IMR-90 (cell line): ENCODE measurements at regions not wholly inside any gene's neighbourhood (a gene's known extent, or its start where the extent isn't known, plus 50 kb on each side); places are given as distances from the start of the nearest gene placed in this dataset.

Experiments used
- ATAC-seq: fragments of 200-7000 bp; cut with Tn5 transposase; 2 replicates; pipeline ENCODE4 v1.9.1; 2020; ENCODE audit warnings: low read depth, mild to moderate bottlenecking, moderate library complexity
- BruUV-seq: library from RNA; stranded (reverse); fragments of 400-500 nt; replicated peaks from 2 replicates; lab custom pipeline; 2021; lab: Mats Ljungman, UMichigan
- CTCF ChIA-PET: fragments of 300-600 bp; formaldehyde crosslinking; extraction: SDS; loops from one replicate; lab custom pipeline; 2021; ENCODE audit warnings: antibody characterized with exemption; lab: Yijun Ruan, JAX
- POLR2A ChIA-PET: fragments of 300-600 bp; sonication (Branson Sonifier 250); formaldehyde crosslinking; loops from one replicate; lab custom pipeline; 2022; ENCODE audit warnings: antibody characterized with exemption; ENCODE audit not compliant: unreplicated experiment; lab: Charles Lee
- DNase-seq: peaks from one replicate; pipeline ENCODE4 v3.0.0; 2013
- H2AFZ ChIP-seq: replicated peaks from 2 replicates; pipeline ENCODE3; 2013; ENCODE audit warnings: low read length, mild to moderate bottlenecking; ENCODE audit not compliant: poor library complexity
- H2AK5ac ChIP-seq: 2 replicates; pipeline ENCODE4 v1.6.1; 2013; ENCODE audit warnings: low read depth, low read length, inconsistent platforms
- H2AK9ac ChIP-seq: replicated peaks from 2 replicates; pipeline ENCODE3; 2013; ENCODE audit warnings: mild to moderate bottlenecking, low read depth, low read length, moderate library complexity; ENCODE audit not compliant: poor library complexity
- H2BK120ac ChIP-seq: 2 replicates; pipeline ENCODE4 v1.6.1; 2013; ENCODE audit warnings: low read depth, low read length, inconsistent platforms
- H2BK15ac ChIP-seq: 3 replicates; pipeline ENCODE4 v1.6.1; 2013; ENCODE audit warnings: low read depth, low read length, inconsistent platforms
- H2BK20ac ChIP-seq: 2 replicates; pipeline ENCODE4 v1.6.1; 2013; ENCODE audit warnings: low read depth, mild to moderate bottlenecking, inconsistent platforms, low read length, moderate library complexity
- H2BK5ac ChIP-seq: 2 replicates; pipeline ENCODE4 v1.6.1; 2013; ENCODE audit warnings: mild to moderate bottlenecking, low read depth, low read length, inconsistent platforms; ENCODE audit not compliant: poor library complexity, severe bottlenecking
- H3K14ac ChIP-seq: replicated peaks from 2 replicates; pipeline ENCODE4 v1.6.1; 2013; ENCODE audit warnings: low read depth, low read length, inconsistent platforms
- H3K18ac ChIP-seq: 2 replicates; pipeline ENCODE4 v1.6.1; 2013; ENCODE audit warnings: low read depth, low read length, control low read depth
- H3K23ac ChIP-seq: 2 replicates; pipeline ENCODE4 v1.6.1; 2013; ENCODE audit warnings: low read depth, low read length, inconsistent platforms
- H3K27ac ChIP-seq: 2 replicates; pipeline ENCODE4 v1.5.1; 2013; ENCODE audit warnings: mild to moderate bottlenecking, control low read depth, low read length; ENCODE audit not compliant: insufficient read depth
- H3K27me3 ChIP-seq: 2 replicates; pipeline ENCODE4 v1.6.1; 2013; ENCODE audit warnings: low read length; ENCODE audit not compliant: control insufficient read depth, insufficient read depth
- H3K36me3 ChIP-seq: 2 replicates; pipeline ENCODE4 v1.6.1; 2013; ENCODE audit warnings: low read length, mixed read lengths; ENCODE audit not compliant: control insufficient read depth, insufficient read depth
- H3K4ac ChIP-seq: 2 replicates; pipeline ENCODE4 v1.6.1; 2013; ENCODE audit warnings: low read depth, low read length, inconsistent platforms
- H3K4me1 ChIP-seq: 2 replicates; pipeline ENCODE4 v1.6.1; 2013; ENCODE audit warnings: low read length, mixed read lengths; ENCODE audit not compliant: control insufficient read depth, insufficient read depth
- H3K4me2 ChIP-seq: 2 replicates; pipeline ENCODE4 v1.6.1; 2013; ENCODE audit warnings: low read depth, mild to moderate bottlenecking, control low read depth, low read length, moderate library complexity
- H3K4me3 ChIP-seq: 2 replicates; pipeline ENCODE4 v1.5.1; 2013; ENCODE audit warnings: low read depth, mild to moderate bottlenecking, control low read depth, low read length, moderate library complexity; ENCODE audit not compliant: insufficient read depth
- H3K56ac ChIP-seq: 2 replicates; pipeline ENCODE4 v1.6.1; 2013; ENCODE audit warnings: low read length, inconsistent platforms; ENCODE audit not compliant: insufficient read depth; ENCODE audit errors: extremely low read depth
- H3K79me1 ChIP-seq, 2 experiments: 2 replicates each; pipeline ENCODE4 v1.6.1; 2013; ENCODE audit warnings: low read length in 2 of 2, inconsistent platforms in 1 of 2, low read depth in 1 of 2
- H3K9ac ChIP-seq: 2 replicates; pipeline ENCODE4 v1.6.1; 2013; ENCODE audit warnings: low read depth, low read length, control low read depth
- H3K9me1 ChIP-seq: 2 replicates; pipeline ENCODE4 v1.6.1; 2013; ENCODE audit warnings: low read length, inconsistent platforms; ENCODE audit not compliant: insufficient read depth
- H3K9me3 ChIP-seq: 2 replicates; pipeline ENCODE4 v1.6.1; 2013; ENCODE audit warnings: low read length; ENCODE audit not compliant: control insufficient read depth, insufficient read depth
- H4K20me1 ChIP-seq: 2 replicates; pipeline ENCODE4 v1.6.1; 2013; ENCODE audit warnings: low read length, inconsistent platforms; ENCODE audit not compliant: insufficient read depth
- H4K5ac ChIP-seq: 2 replicates; pipeline ENCODE4 v1.6.1; 2013; ENCODE audit warnings: mild to moderate bottlenecking, low read depth, low read length, control low read depth
- H4K8ac ChIP-seq, 2 experiments: 2 replicates each; pipeline ENCODE4 v1.6.1; 2013; ENCODE audit warnings: low read depth in 2 of 2, low read length in 2 of 2, control low read depth in 1 of 2, inconsistent platforms in 1 of 2
- H4K91ac ChIP-seq: 2 replicates; pipeline ENCODE4 v1.6.1; 2013; ENCODE audit warnings: low read depth, low read length, inconsistent platforms; ENCODE audit not compliant: insufficient read depth
- BHLHE40 ChIP-seq: fragments of 150-350 bp; IDR thresholded peaks from 2 replicates; pipeline ENCODE4 v1.6.1; 2016; ENCODE audit warnings: mild to moderate bottlenecking, low read depth, low read length
- NFE2L2 ChIP-seq: fragments of 150-350 bp; IDR thresholded peaks from 2 replicates; pipeline ENCODE4 v1.6.1; 2016; ENCODE audit warnings: low read depth, mild to moderate bottlenecking, low read length
- dilution Hi-C: fragments of 300-500 bp; cut with HindIII; formaldehyde crosslinking; loops from one replicate; pipeline ENCODE4 v1.14.3; 2018; ENCODE audit warnings: low sequenced_read_pairs; ENCODE audit not compliant: unreplicated experiment
- in situ Hi-C: fragments of 300-500 bp; cut with MboI; formaldehyde crosslinking; loops from 3 replicates; pipeline ENCODE4 v1.14.3; 2019; ENCODE audit warnings: low sequenced_read_pairs, inconsistent platforms, mixed read lengths
- intact Hi-C: fragments of 100-400 bp; cut with micrococcal nuclease; formaldehyde crosslinking; loops from 2 replicates; pipeline ENCODE4 v1.10.0; 2022

DNA sequence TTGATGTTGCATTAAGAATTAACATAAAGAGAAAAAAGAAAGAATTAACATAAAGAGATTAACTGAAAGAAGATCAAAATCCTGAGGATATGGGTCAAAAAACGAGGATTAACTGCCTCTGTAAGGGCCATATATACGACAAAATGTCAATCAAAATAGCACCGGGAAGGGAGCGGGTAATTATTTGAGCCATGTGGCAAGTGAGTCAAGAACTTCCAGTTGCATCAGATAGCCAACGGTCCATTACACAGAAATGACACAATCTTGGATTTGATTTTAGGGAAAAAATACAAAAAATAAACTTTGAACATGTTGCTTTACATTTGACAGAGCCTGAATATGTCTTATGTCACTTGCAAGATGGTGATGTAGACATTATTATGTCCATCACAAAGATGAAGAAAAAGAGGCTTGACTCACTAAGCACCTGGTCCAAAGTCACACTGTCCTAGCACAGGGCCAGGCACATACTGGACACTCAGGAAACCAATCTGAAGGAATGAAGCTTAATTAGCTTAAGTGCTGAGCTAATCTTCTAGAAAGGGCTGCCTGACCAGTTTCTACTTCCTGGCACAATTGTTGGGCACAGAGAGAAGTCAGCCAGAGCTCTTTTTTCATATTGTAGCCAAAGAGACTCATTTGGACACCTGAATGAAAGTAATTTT is 273.2 kb upstream of the PAPPA start (continued):
- TF ChIP-seq BHLHE40: no peak

DNA sequence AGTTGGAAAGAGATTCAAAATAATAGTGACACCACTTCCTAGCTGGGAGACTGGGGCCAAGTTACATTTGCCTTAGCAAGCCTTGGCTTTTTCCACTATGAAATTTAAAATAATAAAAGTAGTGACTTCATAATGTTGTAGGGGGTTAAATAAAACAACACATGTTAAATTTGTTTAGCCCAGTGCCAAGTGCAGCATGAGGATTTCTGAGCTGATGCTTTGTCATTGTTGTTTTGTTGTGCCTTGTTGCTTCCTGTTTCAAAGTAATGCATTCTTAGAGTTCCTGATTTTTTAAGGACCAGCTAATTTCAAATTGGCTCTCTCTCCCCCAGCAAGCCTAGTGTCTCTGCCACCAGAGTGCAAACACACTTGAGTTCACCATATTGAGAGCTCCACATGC is 270.7 kb upstream of the PAPPA start:
- CTCF ChIA-PET: interaction anchor here (0.6 to 1.6 kb wide), 5 partner anchors 10 to 295 kb away, joined by 3 to 5 read pairs (median 4); no protein-coding TSS in a partner anchor
- Histone ChIP-seq H2BK120ac (peak overlapping the region; percentile 95), H4K8ac (peak overlapping the region; percentile 51 to 76; a peak in 3 of 4 replicates), H3K4me1 (peaks cover 11% of the 10 kb centered on the region), H3K23ac (no peak overlapping the region), H3K56ac (no peak overlapping the region), H4K5ac (peak overlapping the region; percentile 81), H3K18ac (peak overlapping the region; percentile 95), H3K14ac (peak overlapping the region; percentile 73), H3K27me3 (no peaks in the 10 kb centered on the region), H3K79me1 (no peaks in the 10 kb centered on the region), H3K27ac (peak overlapping the region; percentile 24; the same call in 1 of the 2 replicates), H2AK9ac (no peak overlapping the region), H3K36me3 (no peaks in the 10 kb centered on the region), H3K4me2 (no peak overlapping the region), H3K9me1 (peaks cover 10% of the 10 kb centered on the region; the same call in 1 of the 2 replicates), H2AFZ (no peak overlapping the region), H3K4ac (peak overlapping the region; percentile 90), H4K20me1 (no peaks in the 10 kb centered on the region), H2AK5ac (peak overlapping the region; percentile 79), H3K9ac (no peak overlapping the region), H2BK5ac (no peak overlapping the region), H2BK15ac (peak overlapping the region; percentile 92; the same call in 2 of the 3 replicates), H2BK20ac (peak overlapping the region; percentile 98), H3K4me3 (no peak overlapping the region), H4K91ac (peak overlapping the region; percentile 87), H3K9me3 (no peaks in the 10 kb centered on the region)
- intact Hi-C loops (loop anchor here (1.0 to 10.0 kb wide), 2 partner anchors 269 to 288 kb away; no protein-coding TSS in a partner anchor), dilution Hi-C loops (no loop called here), in situ Hi-C loops (loop anchor here (10.0 kb wide), 1 partner anchor 288 kb away; no protein-coding TSS in a partner anchor)
- POLR2A ChIA-PET: interaction anchor here (0.7 kb wide), 1 partner anchor 196 kb away, joined by 3 read pairs; no protein-coding TSS in a partner anchor
- no TSS peak for BruUV-seq
- ATAC-seq: peak; percentile 35
- peak; percentile 49; the same call in 1 of the 2 replicates for TF ChIP-seq NFE2L2
- no peak for TF ChIP-seq BHLHE40
- peak; percentile 21 for DNase-seq
